CD4-positive, alpha-beta T cell treated with Interleukin-17A for 1 hour (primary cell): ENCODE measurements at regions not wholly inside any gene's neighbourhood (a gene's known extent, or its start where the extent isn't known, plus 50 kb on each side); places are given as distances from the start of the nearest gene placed in this dataset.
A peak's percentile ranks its signal among the peaks of the same experiment; 100 is the strongest.

ENCODE experiments used
- DNase-seq: peaks from one replicate; pipeline ENCODE4 v3.0.0-alpha.2; 2020

- DNase-seq = no peak
Measured at GRCh38 chr3:150215616-150216015, 192.5 kb upstream of the TSC22D2 start.

DNA sequence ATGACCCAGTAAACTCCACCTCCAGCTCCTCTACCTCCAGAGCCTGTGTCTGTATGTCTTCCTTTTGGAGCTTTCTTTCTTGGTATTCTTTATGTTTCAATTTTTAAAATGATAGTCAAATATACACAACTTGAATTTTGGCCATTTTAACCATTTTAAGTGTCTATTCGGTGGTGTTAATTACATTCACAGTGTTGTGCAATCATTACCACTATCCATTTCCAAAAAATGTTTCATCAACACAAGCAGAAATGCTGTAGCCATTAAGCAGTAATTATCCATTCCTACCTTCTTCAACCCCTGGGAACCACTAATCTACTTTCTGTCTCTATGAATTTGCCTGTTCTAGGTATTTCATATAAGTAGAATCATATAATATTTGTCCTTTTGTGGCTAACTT is 194.5 kb upstream of the TSC22D2 start:
- no peak for DNase-seq

DNA sequence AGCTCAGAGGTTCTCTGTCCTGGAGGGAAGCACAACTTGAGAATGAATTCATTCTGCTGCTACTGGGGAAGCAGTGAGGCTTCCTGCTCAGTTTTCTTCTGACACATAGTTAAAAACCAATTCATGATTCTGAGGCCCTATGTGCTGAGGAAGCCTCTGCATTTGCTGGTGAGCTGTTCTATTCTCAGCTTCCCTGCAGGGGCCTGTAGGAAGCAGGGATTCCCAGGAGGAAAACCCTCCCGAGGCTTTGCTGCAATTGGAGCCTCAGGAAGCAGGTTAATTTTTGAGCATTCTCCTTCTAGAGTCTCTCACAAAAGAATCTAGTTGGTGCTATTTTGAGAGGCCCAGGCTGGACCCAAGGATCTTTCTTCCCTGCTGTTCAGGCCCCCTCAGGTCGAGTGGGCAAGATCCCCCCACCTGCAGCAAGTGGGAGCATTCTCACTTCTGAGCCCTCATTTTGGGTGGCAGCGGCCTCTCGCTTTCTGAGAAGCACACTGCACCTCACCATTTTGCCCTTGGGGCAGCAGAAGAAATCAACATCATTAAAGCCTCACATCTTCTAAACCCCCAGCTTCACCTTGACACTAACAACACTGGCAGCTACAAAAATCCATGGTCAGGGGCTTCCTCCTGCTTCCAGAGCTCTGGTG is 197.5 kb upstream of the TSC22D2 start:
- no peak for DNase-seq

DNA sequence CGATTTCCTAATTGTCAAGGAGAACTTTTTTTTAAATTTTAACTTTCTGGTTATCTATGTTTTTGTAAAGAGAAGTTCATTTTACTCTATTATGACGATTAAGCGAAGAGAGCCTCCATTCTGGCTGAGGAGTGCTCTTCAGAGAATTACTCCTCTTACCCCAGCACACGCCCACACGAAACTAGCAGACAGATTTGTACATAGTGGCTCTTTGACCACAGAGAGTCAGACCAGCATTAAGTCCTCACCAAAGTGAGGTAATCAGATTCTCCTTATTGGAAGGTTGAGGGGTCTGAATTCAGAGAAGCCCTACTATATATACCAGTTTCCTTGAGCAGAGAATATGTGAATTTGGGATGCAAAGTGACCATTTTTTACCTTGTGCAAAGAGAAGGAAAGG is 204.8 kb upstream of the TSC22D2 start:
- no peak for DNase-seq

DNA sequence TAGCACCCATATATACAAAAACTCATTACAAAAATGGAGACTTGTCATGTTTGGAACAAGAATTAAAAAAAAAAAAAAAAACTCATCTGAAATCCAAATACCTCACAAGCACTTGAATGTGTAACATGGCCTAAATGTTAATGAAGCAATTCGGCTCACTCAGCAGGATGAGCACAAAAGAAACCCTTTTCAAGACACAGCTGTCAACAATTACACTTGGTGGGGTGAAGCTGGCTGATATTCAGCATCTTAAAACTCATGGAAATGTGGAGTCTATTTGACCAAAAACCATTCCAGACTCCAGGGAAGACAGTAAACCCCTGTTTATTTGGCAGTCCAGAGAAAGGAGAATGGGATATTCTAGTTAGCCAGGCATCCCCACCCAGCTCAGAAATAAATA is 205.4 kb upstream of the TSC22D2 start:
- DNase-seq = no peak

DNA sequence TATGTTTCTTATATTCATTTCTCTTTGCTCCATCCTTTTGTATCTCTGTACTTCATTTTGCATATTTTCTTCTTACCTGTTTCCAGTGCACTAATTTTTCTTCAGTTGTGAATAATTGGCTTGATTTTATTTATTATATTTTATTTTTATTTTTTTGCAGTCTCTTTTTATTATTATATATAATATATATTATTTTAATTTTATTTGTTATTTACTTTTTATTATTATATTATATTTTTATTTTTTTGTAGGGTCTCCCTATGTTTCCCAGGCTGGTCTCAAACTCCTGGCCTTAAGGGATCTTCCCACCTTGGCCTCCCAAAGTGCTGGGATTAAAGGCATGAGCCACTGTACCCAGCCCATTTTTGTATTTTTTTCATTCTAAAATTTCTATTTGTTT is 213.1 kb upstream of the TSC22D2 start:
- no peak for DNase-seq

GRCh38 chr3:150194513-150194912 is 213.6 kb upstream of the TSC22D2 start:
- DNase-seq = no peak

- DNase-seq = no peak
Measured at GRCh38 chr3:150184426-150185071, 213.9 kb upstream of the PFN2 start.

- DNase-seq = peak; percentile 49
Measured at GRCh38 chr3:150183678-150184425, 213.2 kb upstream of the PFN2 start.

DNA sequence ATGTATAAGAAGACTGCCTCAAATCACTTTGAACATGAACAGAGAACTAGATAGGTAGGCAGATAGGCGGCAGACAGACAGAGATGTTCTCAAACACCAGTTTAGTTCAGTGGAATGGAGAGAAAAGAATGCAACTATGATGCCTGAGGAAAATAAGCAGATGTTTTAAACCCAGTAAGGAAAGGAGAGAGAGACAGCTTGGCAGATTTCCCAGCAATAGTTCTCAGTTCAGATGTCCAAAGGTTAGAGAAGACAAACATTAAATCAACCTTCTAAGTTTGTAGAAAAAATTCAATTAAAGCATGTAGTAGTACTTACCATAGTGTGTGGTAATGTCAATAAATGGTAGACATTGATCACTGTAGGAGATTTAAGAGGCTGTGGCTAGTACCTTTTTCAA is 209.6 kb upstream of the PFN2 start:
- DNase-seq = no peak

DNA sequence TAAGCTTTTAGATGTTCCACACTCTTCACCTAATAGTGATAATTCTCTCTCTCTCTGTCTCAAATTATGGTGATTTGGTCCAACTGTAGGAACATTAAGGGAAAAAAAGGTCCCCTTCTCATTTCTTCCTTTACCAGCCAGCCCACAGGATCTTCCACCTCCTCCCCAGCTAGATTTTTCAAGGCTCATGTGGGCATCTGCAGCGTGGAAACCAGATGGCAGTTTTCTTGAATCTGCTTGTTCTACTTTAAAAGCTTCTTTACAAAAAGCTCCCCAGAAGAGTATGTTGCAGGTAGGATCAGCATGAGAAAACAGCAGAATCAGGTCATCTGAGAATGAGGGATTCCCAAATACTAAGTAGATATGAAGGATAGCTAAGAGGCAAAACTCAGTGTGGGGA is 208.6 kb upstream of the PFN2 start:
- DNase-seq = no peak

GRCh38 chr3:150177673-150178381 is 207.1 kb upstream of the PFN2 start:
- DNase-seq = no peak

GRCh38 chr3:150174179-150174578 is 203.5 kb upstream of the PFN2 start:
- DNase-seq = no peak

DNA sequence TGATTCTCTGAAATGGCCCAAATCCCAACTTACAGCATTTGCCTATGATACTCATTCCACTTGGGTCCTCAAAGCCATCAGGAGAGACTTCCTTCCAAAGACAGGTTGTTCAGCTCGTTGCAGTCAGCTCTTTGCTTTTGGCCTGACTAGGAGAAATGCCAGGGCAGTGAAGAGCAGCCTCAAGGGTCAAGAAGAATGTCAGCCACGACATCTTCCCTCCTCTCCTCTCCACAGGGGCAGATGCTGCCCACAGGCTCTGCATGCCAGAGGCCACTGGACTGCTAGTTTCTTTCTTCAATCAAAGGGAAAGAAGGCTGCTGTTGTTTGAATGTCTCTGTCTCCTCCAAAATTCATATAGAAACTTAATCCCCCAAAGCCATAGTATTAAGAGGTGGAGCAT is 201.7 kb upstream of the PFN2 start:
- no peak for DNase-seq

DNA sequence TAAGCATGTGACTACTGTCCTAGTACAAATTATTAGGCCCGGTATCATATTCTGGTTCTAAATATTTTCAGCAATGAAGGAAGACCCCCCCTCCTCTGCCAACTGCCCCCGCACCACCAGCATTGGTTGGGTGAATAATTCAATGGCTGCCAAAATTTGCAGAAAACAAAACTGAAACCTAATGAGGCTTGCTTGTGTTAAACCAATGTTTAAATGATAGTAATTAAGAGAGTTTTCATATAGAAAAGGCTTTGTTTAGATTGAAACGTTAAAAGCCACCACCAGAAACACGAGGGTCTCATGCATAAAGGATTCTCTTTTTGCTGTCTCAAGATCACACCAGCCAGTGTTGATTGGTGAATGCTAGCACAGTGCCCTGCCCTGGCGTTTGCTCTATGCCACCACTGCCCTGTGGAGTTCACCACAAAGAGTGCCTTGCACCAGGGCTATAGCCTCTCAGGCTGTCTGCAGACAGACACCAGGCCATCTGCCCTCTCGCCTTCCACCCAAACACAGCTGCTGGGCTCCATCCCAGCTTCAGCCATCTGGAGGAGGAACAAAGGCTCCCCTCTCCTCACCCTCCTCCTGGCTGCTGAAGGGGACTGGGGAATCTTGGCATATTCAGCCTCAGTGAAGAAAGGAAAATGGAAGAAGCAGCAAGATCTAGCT is 200.3 kb upstream of the PFN2 start:
- DNase-seq = no peak

DNA sequence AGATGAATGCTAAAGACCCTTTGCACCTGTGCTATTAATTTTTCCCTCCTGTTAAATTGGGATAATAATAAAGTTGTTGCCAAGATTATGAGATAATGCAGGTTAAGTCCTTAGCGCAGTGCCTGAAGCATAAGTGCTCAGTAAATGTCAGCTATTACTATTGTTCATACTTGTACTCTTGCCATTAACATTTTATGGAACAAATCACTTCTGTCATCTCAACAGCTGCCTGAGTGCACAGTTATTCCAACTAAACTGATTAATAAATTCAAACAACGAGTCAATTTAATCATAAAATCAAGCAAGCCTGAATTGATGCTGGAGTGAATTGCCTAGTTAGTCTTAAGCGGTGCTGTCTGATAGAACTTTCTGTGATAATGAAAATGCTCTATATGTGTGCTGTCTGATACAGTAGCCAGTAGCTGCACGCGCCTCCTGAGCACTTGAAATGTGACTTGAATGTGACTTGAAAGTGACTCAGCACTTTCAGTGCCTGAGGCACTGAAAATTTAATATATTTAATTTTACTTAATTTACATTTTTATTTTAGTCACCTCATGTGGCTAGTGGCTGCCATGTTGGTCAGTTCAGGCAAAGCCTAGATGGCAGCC is 198.7 kb upstream of the PFN2 start:
- no peak for DNase-seq

- no peak for DNase-seq
Measured at GRCh38 chr3:150168698-150169097, 198.0 kb upstream of the PFN2 start.

- no peak for DNase-seq
Measured at GRCh38 chr3:150165396-150166094, 194.8 kb upstream of the PFN2 start.

DNA sequence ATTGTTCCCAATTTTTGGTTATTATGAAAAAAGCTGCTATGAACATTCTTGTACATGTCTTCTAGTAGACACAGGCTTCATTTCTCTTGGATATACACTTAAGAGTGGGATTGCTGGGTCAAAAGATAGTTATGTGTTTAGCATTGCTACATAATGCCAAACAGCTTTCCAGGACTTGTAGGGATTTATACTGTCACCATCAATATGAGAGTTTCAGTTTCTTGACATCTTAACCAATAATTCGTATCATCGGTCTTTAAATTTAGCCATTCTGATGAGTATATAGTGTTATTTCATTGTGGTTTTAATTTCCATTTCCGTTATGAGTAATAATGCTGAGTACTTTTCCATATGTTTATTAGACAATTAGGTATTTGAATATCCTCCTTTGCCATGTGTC is 190.3 kb upstream of the PFN2 start:
- no peak for DNase-seq

- no peak for DNase-seq
Measured at GRCh38 chr3:150158943-150159625, 188.4 kb upstream of the PFN2 start.

GRCh38 chr3:150152567-150152966 is 181.9 kb upstream of the PFN2 start:
- no peak for DNase-seq
